Ovary (tissue), 3 donors: ENCODE measurements at regions not wholly inside any gene's neighbourhood (a gene's known extent, or its start where the extent isn't known, plus 50 kb on each side); places are given as distances from the start of the nearest gene placed in this dataset.

Experiments
- CTCF ChIP-seq, 3 donors: fragments of 450-650 bp in 2 of 3; fragments of 200-600 bp in 1 of 3; IDR thresholded peaks; one replicate each; pipeline versions ENCODE4 v1.5.1 to v1.8.0; 2016 to 2022; ENCODE audit warnings: antibody characterized with exemption in 3 of 3, mild to moderate bottlenecking in 1 of 3
- POLR2A ChIP-seq: fragments of 450-650 bp; IDR thresholded peaks from one replicate; pipeline ENCODE4 v1.6.1; 2017; ENCODE audit warnings: antibody characterized with exemption, mild to moderate bottlenecking, moderate library complexity
- donor health status: DM: no; HTN: no; CAD: no.

DNA sequence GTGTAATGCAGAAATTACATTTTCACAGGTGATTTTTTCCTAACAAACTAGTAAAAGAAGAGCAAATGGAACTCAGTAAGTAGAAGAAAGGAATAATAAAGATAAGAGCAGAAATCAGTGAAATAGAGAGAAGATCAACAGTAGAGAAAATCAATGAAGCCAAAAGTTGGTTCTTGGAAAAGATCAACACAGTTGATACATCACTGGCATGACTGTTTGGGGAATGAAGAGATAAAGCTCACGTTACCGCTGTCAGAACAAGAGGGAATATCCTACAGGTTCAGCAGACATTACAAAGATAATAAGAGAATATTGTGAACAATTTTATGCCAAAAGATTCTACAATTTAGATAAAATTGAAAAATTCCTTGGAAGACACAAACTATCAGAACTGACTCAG is 146.4 kb downstream of the ACTR3B start:
- TF ChIP-seq CTCF (IDR thresholded peaks at IDR 0.05), result no peak
- no peak for TF ChIP-seq POLR2A
